ENCODE measurements at regions not wholly inside any gene's neighbourhood (a gene's known extent, or its start where the extent isn't known, plus 50 kb on each side); places are given as distances from the start of the nearest gene placed in this dataset.
"Not testable (repeated sequence)": the region's sequence is repeated elsewhere in the genome, so short reads cannot be mapped to it uniquely, and the experiment has no call there.

GRCh38 chr6:130720076-130720715, 107.0 kb upstream of the SMLR1 start:
- DNase-seq: no peak

GRCh38 chr6:130724089-130724488, 103.1 kb upstream of the SMLR1 start:
- DNase-seq: no peak

- no peak for DNase-seq
Observed at GRCh38 chr6:130725551-130725950, 101.7 kb upstream of the SMLR1 start.

GRCh38 chr6:130728064-130728463, 99.1 kb upstream of the SMLR1 start:
- not testable (repeated sequence) for DNase-seq

- no peak for DNase-seq
Observed at GRCh38 chr6:130730600-130730999, 96.6 kb upstream of the SMLR1 start.

- no peak for DNase-seq
Observed at GRCh38 chr6:130734161-130734560, 93.0 kb upstream of the SMLR1 start.

GRCh38 chr6:130740308-130740707, 86.9 kb upstream of the SMLR1 start:
- no peak for DNase-seq

- no peak for DNase-seq
Observed at GRCh38 chr6:130742131-130742681, 85.0 kb upstream of the SMLR1 start.

- DNase-seq: no peak
Observed at GRCh38 chr6:130743175-130743574, 84.0 kb upstream of the SMLR1 start.

GRCh38 chr6:130744576-130745366, 82.4 kb upstream of the SMLR1 start:
- no peak for DNase-seq

GRCh38 chr6:130748041-130748440, 79.2 kb upstream of the SMLR1 start:
- no peak for DNase-seq

- DNase-seq: no peak
Observed at GRCh38 chr6:130749402-130749801, 77.8 kb upstream of the SMLR1 start.

- no peak for DNase-seq
Observed at GRCh38 chr6:130752267-130752666, 74.9 kb upstream of the SMLR1 start.

- no peak for DNase-seq
Observed at GRCh38 chr6:130754786-130755367, 72.3 kb upstream of the SMLR1 start.

- DNase-seq: no peak
Observed at GRCh38 chr6:130755368-130756034, 71.7 kb upstream of the SMLR1 start.

GRCh38 chr6:130756824-130757223, 70.4 kb upstream of the SMLR1 start:
- DNase-seq: no peak

GRCh38 chr6:130758813-130759212, 68.4 kb upstream of the SMLR1 start:
- DNase-seq: no peak

GRCh38 chr6:130760006-130760405, 67.2 kb upstream of the SMLR1 start:
- DNase-seq: no peak

GRCh38 chr6:130761286-130761685, 65.9 kb upstream of the SMLR1 start:
- no peak for DNase-seq

- no peak for DNase-seq
Observed at GRCh38 chr6:130765181-130765727, 62.0 kb upstream of the SMLR1 start.

- no peak for DNase-seq
Observed at GRCh38 chr6:130766239-130767144, 60.7 kb upstream of the SMLR1 start.

- DNase-seq: no peak
Observed at GRCh38 chr6:130769861-130770260, 57.3 kb upstream of the SMLR1 start.

All from activated CD8-positive, alpha-beta memory T cell treated with anti-CD3 and anti-CD28 coated beads for 24 hours (primary cell).